ENCODE measurements at regions not wholly inside any gene's neighbourhood (a gene's known extent, or its start where the extent isn't known, plus 50 kb on each side); places are given as distances from the start of the nearest gene placed in this dataset.

- CTCF ChIA-PET: interaction anchor here (0.6 kb wide), 1 partner anchor 332 kb away, joined by 3 read pairs; no protein-coding TSS in a partner anchor
- BruUV-seq (replicated peaks): no TSS peak
Measured at GRCh38 chr3:67305160-67305559, 307.1 kb downstream of the KBTBD8 start.

GRCh38 chr3:67305922-67306321 is 307.8 kb downstream of the KBTBD8 start:
- no TSS peak for BruUV-seq (replicated peaks)
- H3K27me3 Mint-ChIP-seq (ENCODE audit: insufficient read depth, unreplicated experiment): no peaks in the 10 kb centered on the region
- DNase-seq (ENCODE audit: unreplicated experiment): no peak

More at GRCh38 chr3:67305160-67305559, 307.1 kb downstream of the KBTBD8 start:
- POLR2A ChIA-PET: no interaction called here
- no peaks in the 10 kb centered on the region for H3K27me3 Mint-ChIP-seq (ENCODE audit: insufficient read depth, unreplicated experiment)
- intact Hi-C loops (cut with micrococcal nuclease): no loop called here
- DNase-seq (ENCODE audit: unreplicated experiment): no peak
- H3K27ac Mint-ChIP-seq (ENCODE audit: low read depth, unreplicated experiment): no peak overlapping the region
- no peaks in the 10 kb centered on the region for H3K36me3 Mint-ChIP-seq (ENCODE audit: insufficient read depth, unreplicated experiment)
- no peak for TF ChIP-seq CTCF (IDR thresholded peaks at IDR 0.05; ENCODE audit: unreplicated experiment)
- H3K4me3 Mint-ChIP-seq (ENCODE audit: unreplicated experiment): no peak overlapping the region
- H3K4me1 Mint-ChIP-seq (ENCODE audit: insufficient read depth, unreplicated experiment): no peaks in the 10 kb centered on the region
- no peaks in the 10 kb centered on the region for H3K9me3 Mint-ChIP-seq (ENCODE audit: unreplicated experiment)

GRCh38 chr3:67311440-67311839 is 313.3 kb downstream of the KBTBD8 start:
- no peak overlapping the region for H3K4me3 Mint-ChIP-seq (ENCODE audit: unreplicated experiment)
- no peaks in the 10 kb centered on the region for H3K4me1 Mint-ChIP-seq (ENCODE audit: insufficient read depth, unreplicated experiment)
- TF ChIP-seq CTCF (IDR thresholded peaks at IDR 0.05; ENCODE audit: unreplicated experiment): no peak
- POLR2A ChIA-PET: no interaction called here
- H3K36me3 Mint-ChIP-seq (ENCODE audit: insufficient read depth, unreplicated experiment): no peaks in the 10 kb centered on the region
- H3K27me3 Mint-ChIP-seq (ENCODE audit: insufficient read depth, unreplicated experiment): no peaks in the 10 kb centered on the region
- DNase-seq (ENCODE audit: unreplicated experiment): no peak
- H3K9me3 Mint-ChIP-seq (ENCODE audit: unreplicated experiment): no peaks in the 10 kb centered on the region
- CTCF ChIA-PET: no interaction called here
- H3K27ac Mint-ChIP-seq (ENCODE audit: low read depth, unreplicated experiment): no peak overlapping the region
- intact Hi-C loops (cut with micrococcal nuclease): no loop called here
- BruUV-seq (replicated peaks): no TSS peak

More at GRCh38 chr3:67305922-67306321, 307.8 kb downstream of the KBTBD8 start:
- Mint-ChIP-seq H3K4me1 (ENCODE audit: insufficient read depth, unreplicated experiment) (no peaks in the 10 kb centered on the region), H3K36me3 (ENCODE audit: insufficient read depth, unreplicated experiment) (no peaks in the 10 kb centered on the region), H3K27ac (ENCODE audit: low read depth, unreplicated experiment) (no peak overlapping the region), H3K9me3 (ENCODE audit: unreplicated experiment) (no peaks in the 10 kb centered on the region), H3K4me3 (ENCODE audit: unreplicated experiment) (no peak overlapping the region)
- intact Hi-C loops (cut with micrococcal nuclease): no loop called here
- ChIA-PET CTCF (no interaction called here), POLR2A (interaction anchor here (0.7 kb wide), 1 partner anchor 14 kb away, joined by 3 read pairs; no protein-coding TSS in a partner anchor)
- no peak for TF ChIP-seq CTCF (IDR thresholded peaks at IDR 0.05; ENCODE audit: unreplicated experiment)

GRCh38 chr3:67312155-67312554 is 314.0 kb downstream of the KBTBD8 start:
- no peak overlapping the region for H3K27ac Mint-ChIP-seq (ENCODE audit: low read depth, unreplicated experiment)
- no peak for TF ChIP-seq CTCF (IDR thresholded peaks at IDR 0.05; ENCODE audit: unreplicated experiment)
- no peaks in the 10 kb centered on the region for H3K9me3 Mint-ChIP-seq (ENCODE audit: unreplicated experiment)
- POLR2A ChIA-PET: no interaction called here
- intact Hi-C loops (cut with micrococcal nuclease): no loop called here
- CTCF ChIA-PET: no interaction called here
- no peaks in the 10 kb centered on the region for H3K36me3 Mint-ChIP-seq (ENCODE audit: insufficient read depth, unreplicated experiment)
- DNase-seq (ENCODE audit: unreplicated experiment): peak; percentile 12
- no peak overlapping the region for H3K4me3 Mint-ChIP-seq (ENCODE audit: unreplicated experiment)
- no TSS peak for BruUV-seq (replicated peaks)
- H3K4me1 Mint-ChIP-seq (ENCODE audit: insufficient read depth, unreplicated experiment): no peaks in the 10 kb centered on the region
- H3K27me3 Mint-ChIP-seq (ENCODE audit: insufficient read depth, unreplicated experiment): no peaks in the 10 kb centered on the region
